NCI-H2081 (cell line): ENCODE measurements at regions not wholly inside any gene's neighbourhood (a gene's known extent, or its start where the extent isn't known, plus 50 kb on each side); places are given as distances from the start of the nearest gene placed in this dataset.

Experiments used
- DNase-seq, 2 experiments: peaks; one replicate each; lab custom pipeline; 2025; lab: John Stamatoyannopoulos, UW

- DNase-seq, result peak in 1 of 2 experiments; percentile 29
These were observed 161.1 kb downstream of the ARL4C start for GRCh38 chr2:234335661-234336228.

DNA sequence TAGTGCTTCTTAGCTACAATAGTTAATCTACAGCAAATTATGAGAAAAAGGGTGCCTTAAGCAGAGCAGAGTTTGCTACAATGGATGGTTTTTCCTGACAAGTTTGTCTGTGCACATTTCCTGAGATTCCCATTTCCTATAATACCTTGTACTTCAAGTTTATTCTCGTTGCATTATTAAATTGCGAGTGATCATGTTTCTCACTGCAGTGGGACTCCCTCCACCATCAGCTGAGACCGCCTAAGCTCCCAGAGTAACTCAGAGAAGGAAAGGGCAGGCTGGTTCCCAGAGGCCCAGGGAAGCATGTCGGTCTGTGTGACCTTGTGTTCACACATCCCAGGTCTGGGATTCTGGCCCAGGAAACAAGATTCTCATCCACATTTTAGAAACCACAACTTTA, 162.1 kb downstream of the ARL4C start:
- DNase-seq, result no peak

- DNase-seq, result no peak
These were observed 162.7 kb downstream of the ARL4C start for GRCh38 chr2:234334151-234334550.

- DNase-seq, result no peak
These were observed 163.4 kb downstream of the ARL4C start for GRCh38 chr2:234333168-234334130.

- DNase-seq, result no peak
These were observed 164.9 kb downstream of the ARL4C start for GRCh38 chr2:234331966-234332365.

- no peak for DNase-seq
These were observed 165.3 kb downstream of the ARL4C start for GRCh38 chr2:234331566-234331965.

GRCh38 chr2:234330902-234331301, 166.0 kb downstream of the ARL4C start:
- DNase-seq, result no peak

GRCh38 chr2:234329202-234329960, 167.5 kb downstream of the ARL4C start:
- DNase-seq, result no peak

DNA sequence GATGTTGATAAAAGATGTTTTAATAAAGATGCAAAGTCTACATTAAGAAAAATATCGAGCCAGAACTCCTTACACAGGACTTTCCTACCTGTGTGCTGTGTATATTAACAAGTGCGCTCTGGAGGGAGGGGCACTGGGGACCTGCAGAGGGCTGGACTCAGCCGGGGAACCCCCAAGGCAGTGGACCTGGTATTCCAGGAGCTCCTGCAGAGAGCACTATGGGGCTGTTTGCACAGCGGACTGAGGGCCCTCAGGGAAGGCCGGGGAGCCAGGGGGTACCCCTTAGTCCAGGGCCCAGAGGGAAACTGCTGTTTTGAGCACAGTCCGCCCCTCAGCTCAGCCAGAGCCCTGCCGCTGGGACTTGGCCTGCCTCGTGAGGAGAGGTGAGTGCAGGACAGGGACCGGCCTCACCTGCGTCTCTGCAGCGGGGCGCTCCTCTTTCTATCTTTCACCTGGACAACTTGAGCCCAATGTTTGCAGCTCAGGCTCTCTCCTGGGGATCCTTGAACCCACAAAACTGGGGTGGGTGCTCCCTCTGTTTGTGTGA, 168.4 kb downstream of the ARL4C start:
- no peak for DNase-seq

DNA sequence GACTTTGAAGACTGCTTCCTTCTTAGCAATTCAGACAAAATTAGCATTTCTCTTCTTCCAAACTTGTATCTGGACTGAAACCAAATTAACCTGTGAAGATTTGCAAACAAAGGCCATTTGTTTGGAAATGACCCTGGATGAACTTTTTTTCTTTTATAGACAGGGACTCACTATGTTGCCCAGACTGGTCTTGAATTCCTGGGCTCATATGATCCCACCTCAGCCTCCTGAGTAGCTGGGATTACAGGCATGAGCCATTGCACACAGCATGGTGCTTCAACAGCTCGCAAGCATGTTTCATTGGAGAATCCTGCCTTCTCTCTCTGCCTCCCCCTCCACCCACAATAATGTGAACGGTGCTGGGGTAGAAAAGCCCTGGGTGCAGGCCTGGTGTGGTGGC, 170.2 kb downstream of the ARL4C start:
- DNase-seq, result no peak

GRCh38 chr2:234324116-234324515, 172.8 kb downstream of the ARL4C start:
- DNase-seq, result no peak

GRCh38 chr2:234322766-234323465, 174.0 kb downstream of the ARL4C start:
- DNase-seq, result no peak

DNA sequence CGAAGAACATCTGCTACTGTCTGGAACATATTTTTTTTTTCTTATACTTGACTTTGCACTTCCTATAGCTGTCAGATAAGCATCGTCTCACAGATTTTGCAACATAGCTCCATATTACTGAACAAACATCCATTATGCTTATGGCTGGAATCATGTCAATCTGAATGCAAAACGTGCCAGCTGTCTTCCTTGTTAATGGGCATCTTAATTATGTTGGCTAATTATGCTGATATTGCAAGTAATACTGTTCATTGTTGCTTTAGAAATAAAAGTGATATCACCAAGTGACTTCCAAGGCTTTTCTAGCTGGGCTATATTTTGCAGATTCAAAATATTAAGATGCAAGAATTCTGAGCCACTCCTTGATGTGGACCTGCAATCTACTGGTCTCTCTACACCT, 176.8 kb downstream of the ARL4C start:
- no peak for DNase-seq

DNA sequence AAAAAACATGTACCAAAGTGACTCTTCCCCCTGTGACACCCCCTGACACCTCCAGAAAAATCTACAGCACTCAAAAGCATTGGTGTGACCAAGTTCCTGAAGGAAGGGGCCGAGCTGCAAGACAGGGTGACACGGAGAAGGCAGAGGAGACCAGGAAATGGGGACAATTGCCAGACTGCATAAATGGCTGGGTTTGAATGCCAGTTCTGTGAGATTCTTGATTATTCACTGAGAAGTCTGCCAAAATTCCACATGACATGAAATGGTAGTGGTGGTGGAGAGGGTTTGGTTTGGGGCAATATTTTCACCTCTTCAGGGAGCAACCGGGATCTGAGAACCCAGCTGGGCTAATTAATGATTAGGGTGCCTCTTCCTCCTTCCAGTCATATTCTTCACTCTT, 178.5 kb downstream of the ARL4C start:
- DNase-seq, result no peak

DNA sequence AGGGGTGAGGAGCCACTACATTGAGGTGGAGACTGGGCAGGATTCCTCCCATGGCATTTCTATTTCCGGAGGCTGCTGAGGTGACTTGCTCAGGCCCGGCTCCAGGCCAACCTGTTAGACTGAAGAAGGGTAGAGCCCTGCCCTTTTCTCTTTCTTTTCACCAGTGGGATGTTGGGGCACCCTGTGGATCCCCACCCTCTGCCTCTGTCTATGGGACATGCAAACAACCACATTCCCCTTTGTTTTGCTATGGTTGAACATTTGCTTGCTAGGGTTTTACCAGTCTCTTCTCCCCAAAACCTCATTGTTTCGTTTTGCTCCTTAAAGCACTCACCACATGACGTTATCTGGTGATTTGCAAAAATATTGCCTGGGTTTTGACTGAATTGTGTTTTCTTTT, 183.3 kb downstream of the ARL4C start:
- DNase-seq, result no peak

GRCh38 chr2:234310166-234310565, 186.7 kb downstream of the ARL4C start:
- no peak for DNase-seq

GRCh38 chr2:234309431-234309830, 187.4 kb downstream of the ARL4C start:
- no peak for DNase-seq

DNA sequence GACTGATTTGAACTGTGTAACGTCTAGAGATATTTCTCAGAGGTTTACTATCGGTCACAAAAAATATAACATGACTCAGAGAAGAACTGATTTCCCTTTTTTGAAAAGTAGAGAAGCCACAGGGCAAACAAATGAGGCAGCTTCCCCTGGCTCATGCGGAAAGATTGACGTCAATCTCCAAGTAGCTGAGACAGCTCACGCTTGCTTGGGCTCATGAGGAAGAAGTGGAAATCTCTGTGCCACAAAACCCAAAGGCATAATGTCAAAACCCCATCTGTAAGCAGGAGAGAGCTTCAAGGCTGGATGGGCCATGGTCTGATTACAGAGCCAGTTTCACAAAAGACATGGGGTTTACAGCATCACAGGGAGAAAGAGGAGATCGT, 188.1 kb downstream of the ARL4C start:
- no peak for DNase-seq

DNA sequence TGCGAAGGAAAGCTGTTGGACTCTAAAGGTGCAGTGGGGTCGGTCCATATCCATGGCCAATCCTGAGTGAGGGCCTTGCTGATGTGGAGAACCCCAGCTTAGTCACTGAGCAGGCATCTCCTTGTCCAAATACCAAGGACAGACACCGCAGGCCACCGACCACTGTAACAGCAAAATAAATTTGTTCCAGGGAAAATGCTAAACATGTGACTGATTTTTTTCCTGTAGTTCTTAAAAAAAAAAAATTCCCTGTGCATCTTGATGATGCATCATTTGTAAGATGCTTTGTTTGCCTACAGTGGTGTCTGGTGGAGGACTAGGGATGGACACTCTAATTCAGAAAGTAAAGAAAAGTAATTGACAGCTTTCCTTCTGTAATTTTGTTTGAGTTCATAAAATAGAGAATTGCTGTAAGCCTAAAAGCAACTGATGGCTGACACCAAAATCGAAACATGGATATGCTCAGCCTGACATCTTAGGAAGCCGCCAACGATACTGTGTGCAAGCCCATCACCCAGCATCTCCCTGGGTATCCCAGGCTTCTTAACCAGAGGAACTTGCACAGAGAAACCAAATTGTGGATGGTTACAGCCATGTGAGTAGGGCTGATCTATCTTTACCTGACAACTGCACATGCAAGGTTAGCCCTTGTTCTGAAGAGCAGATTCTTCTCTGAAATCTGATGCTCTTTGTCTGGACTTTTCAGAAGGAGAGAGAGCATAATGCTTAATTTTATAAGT, 188.6 kb downstream of the ARL4C start:
- DNase-seq, result no peak

GRCh38 chr2:234307322-234307961, 189.4 kb downstream of the ARL4C start:
- DNase-seq, result no peak
